Natural killer cell treated with Interleukin-12 subunit alpha and Interleukin-12 subunit beta and Interleukin-15 and Interleukin-18, amount 100 ng/mL, for 72 hours (primary cell): ENCODE measurements at regions not wholly inside any gene's neighbourhood (a gene's known extent, or its start where the extent isn't known, plus 50 kb on each side); places are given as distances from the start of the nearest gene placed in this dataset.

Source experiments
- ATAC-seq, 2 donors: fragments of 150-1000 bp; cut with Tn5 transposase in 1 of 2; sonication (Bioruptor Pico), chemical (Tn5 transposase) in 1 of 2; 2 replicates each; pipeline ENCODE4 v1.10.0; 2021
- DNase-seq: peaks from one replicate; pipeline ENCODE4 v3.0.0; 2022; ENCODE audit warnings: low spot score
- H3K27ac Mint-ChIP-seq, 2 donors: 1 replicate in 1 of 2; 2 replicates in 1 of 2; pipeline ENCODE4 v1.8.0; 2022; ENCODE audit warnings: mixed read lengths in 2 of 2, mild to moderate bottlenecking in 1 of 2, moderate library complexity in 1 of 2
- H3K27me3 Mint-ChIP-seq, 2 donors: 1 replicate in 1 of 2; 2 replicates in 1 of 2; pipeline ENCODE4 v1.8.0; 2022; ENCODE audit warnings: mixed read lengths in 2 of 2
- H3K36me3 Mint-ChIP-seq: one replicate; pipeline ENCODE4 v1.8.0; 2022; ENCODE audit warnings: mixed read lengths
- H3K4me1 Mint-ChIP-seq, 2 donors: 1 replicate in 1 of 2; 2 replicates in 1 of 2; pipeline ENCODE4 v1.8.0; 2022; ENCODE audit warnings: low read depth in 2 of 2, mixed read lengths in 2 of 2, mild to moderate bottlenecking in 1 of 2
- H3K4me3 Mint-ChIP-seq: one replicate; pipeline ENCODE4 v1.8.0; 2022; ENCODE audit warnings: mixed read lengths
- H3K9me3 Mint-ChIP-seq: 2 replicates; pipeline ENCODE4 v1.8.0; 2022; ENCODE audit warnings: mixed read lengths

- Mint-ChIP-seq H3K27ac (no peak overlapping the region), H3K9me3 (no peaks in the 10 kb centered on the region), H3K36me3 (no peaks in the 10 kb centered on the region), H3K4me3 (no peak overlapping the region), H3K4me1 (no peaks in the 10 kb centered on the region), H3K27me3 (peaks cover 16 to 17% of the 10 kb centered on the region in 2 donors)
- ATAC-seq (no peak), DNase-seq (no peak)
These were observed 115.7 kb upstream of the IFNGR1 start for GRCh38 chr6:137334884-137335283.

DNA sequence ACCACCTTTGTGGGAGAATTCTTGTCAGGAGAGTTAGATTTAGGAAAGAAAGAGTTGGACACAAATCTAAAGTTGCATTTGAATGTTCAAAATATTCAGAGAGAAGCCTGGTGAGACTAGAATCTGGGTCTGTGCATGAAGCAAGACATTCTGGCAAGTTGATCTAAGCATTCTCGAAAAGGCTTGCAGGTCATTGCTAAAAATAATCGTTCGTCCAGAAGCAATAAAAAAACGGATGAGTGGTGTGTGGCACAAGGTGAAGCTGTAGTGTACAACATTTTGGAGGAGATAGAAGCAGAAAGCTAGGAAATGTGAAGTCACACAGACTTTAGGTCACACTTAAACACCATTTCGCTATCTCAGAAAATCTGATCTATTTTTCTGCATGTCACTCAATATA, 114.9 kb upstream of the IFNGR1 start:
- H3K4me1 Mint-ChIP-seq: no peaks in the 10 kb centered on the region
- ATAC-seq (no peak), DNase-seq (no peak)
- H3K27me3 Mint-ChIP-seq: peaks cover 16 to 17% of the 10 kb centered on the region in 2 donors
- H3K27ac Mint-ChIP-seq: no peak overlapping the region
- H3K4me3 Mint-ChIP-seq: no peak overlapping the region
- no peaks in the 10 kb centered on the region for H3K36me3 Mint-ChIP-seq
- H3K9me3 Mint-ChIP-seq: no peaks in the 10 kb centered on the region

DNA sequence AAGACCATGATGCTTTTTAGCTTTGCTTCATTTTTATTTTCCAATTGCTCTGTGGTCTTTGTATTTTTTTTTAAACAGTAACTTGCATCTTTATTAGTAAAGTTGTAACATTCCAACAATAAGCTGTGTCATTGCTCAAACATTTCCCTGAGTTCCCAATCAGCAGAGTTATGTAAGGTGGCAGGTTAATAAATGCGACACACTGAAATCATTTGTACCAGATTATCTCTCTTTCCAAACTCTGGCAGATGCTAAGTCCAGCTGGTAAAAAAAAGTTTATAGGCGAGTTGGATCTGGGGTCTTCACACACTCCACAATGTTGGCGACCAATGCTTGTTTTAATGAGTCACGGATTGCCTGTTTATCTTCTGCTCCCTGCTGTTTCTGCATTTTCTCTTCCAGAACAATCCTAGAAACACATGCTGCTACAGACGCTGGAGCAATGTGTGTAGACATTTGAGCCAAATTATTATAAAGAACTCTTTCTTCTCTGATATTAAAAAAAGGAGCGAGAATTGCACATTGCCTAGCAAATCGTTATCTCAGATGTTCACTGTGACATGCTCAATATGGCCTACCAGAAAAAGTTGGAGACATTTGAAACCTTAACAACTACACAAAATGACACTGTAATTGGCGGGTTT, 113.6 kb upstream of the IFNGR1 start:
- peaks cover 16 to 17% of the 10 kb centered on the region in 2 donors for H3K27me3 Mint-ChIP-seq
- H3K9me3 Mint-ChIP-seq: no peaks in the 10 kb centered on the region
- H3K4me3 Mint-ChIP-seq: no peak overlapping the region
- H3K4me1 Mint-ChIP-seq: no peaks in the 10 kb centered on the region
- no peak for DNase-seq
- ATAC-seq: no peak
- H3K36me3 Mint-ChIP-seq: no peaks in the 10 kb centered on the region
- no peak overlapping the region for H3K27ac Mint-ChIP-seq

GRCh38 chr6:137323860-137324259, 104.7 kb upstream of the IFNGR1 start:
- H3K36me3 Mint-ChIP-seq: no peaks in the 10 kb centered on the region
- peaks cover 2 to 6% of the 10 kb centered on the region in 2 donors for H3K27me3 Mint-ChIP-seq
- H3K27ac Mint-ChIP-seq: no peak overlapping the region
- H3K9me3 Mint-ChIP-seq: no peaks in the 10 kb centered on the region
- H3K4me1 Mint-ChIP-seq: peaks cover 0 to 3% of the 10 kb centered on the region in 2 donors
- no peak for ATAC-seq
- no peak for DNase-seq
- H3K4me3 Mint-ChIP-seq: no peak overlapping the region

GRCh38 chr6:137320271-137320670, 101.1 kb upstream of the IFNGR1 start:
- H3K27me3 Mint-ChIP-seq: peaks cover 2 to 6% of the 10 kb centered on the region in 2 donors
- H3K36me3 Mint-ChIP-seq: no peaks in the 10 kb centered on the region
- no peaks in the 10 kb centered on the region for H3K9me3 Mint-ChIP-seq
- H3K4me1 Mint-ChIP-seq: peaks cover 0 to 3% of the 10 kb centered on the region in 2 donors
- H3K27ac Mint-ChIP-seq: no peak overlapping the region
- H3K4me3 Mint-ChIP-seq: no peak overlapping the region
- DNase-seq (no peak), ATAC-seq (no peak)

DNA sequence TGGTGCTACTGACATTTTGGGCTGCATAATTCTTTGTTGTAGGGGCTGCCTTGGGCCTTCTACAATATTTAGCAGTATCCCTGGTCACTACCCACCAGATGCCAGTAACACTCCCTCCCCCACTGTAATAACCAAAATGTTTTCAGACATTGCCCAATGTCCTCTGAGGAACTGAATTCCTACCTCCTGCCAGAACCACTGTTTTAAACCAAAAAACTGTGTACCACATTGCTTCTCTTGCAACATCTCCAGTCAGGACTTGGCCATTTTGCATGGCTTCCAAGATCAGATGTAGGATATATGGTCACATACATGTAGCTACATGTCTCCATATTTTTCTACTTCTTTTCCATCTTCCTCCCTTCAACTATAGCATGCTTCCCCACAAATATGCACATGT, 97.4 kb upstream of the IFNGR1 start:
- no peaks in the 10 kb centered on the region for H3K4me1 Mint-ChIP-seq
- DNase-seq (no peak), ATAC-seq (no peak)
- no peak overlapping the region for H3K4me3 Mint-ChIP-seq
- peaks cover 6% of the 10 kb centered on the region in 2 donors for H3K27me3 Mint-ChIP-seq
- no peak overlapping the region for H3K27ac Mint-ChIP-seq
- H3K36me3 Mint-ChIP-seq: no peaks in the 10 kb centered on the region
- H3K9me3 Mint-ChIP-seq: no peaks in the 10 kb centered on the region

DNA sequence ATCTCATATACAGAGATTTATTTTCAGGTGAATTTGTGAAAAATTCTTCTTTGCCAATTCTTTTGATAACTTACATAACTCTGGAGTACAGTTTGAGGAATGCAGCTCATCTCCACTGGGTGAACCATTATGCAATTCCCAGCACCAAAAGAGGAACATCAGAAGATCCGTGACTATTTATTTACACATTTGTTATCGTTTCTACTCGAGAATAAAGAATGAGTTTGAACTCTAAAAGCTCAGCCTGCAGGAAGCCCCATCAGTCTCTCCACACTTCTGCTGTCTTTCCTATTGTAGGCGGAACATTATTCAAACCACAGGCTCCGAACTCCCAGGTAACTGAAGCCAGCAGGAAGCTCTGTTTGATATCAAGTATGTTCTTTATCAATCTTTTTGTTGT, 95.9 kb upstream of the IFNGR1 start:
- H3K27ac Mint-ChIP-seq: no peak overlapping the region
- H3K4me1 Mint-ChIP-seq: no peaks in the 10 kb centered on the region
- no peak for ATAC-seq
- H3K9me3 Mint-ChIP-seq: no peaks in the 10 kb centered on the region
- no peak overlapping the region for H3K4me3 Mint-ChIP-seq
- H3K27me3 Mint-ChIP-seq: peaks cover under 1 to 3% of the 10 kb centered on the region in 2 donors
- H3K36me3 Mint-ChIP-seq: no peaks in the 10 kb centered on the region
- DNase-seq: no peak

- Mint-ChIP-seq H3K27me3 (peaks cover 0 to 3% of the 10 kb centered on the region in 2 donors), H3K9me3 (no peaks in the 10 kb centered on the region), H3K27ac (no peak overlapping the region)
These were observed 95.0 kb upstream of the IFNGR1 start for GRCh38 chr6:137313928-137314855.

DNA sequence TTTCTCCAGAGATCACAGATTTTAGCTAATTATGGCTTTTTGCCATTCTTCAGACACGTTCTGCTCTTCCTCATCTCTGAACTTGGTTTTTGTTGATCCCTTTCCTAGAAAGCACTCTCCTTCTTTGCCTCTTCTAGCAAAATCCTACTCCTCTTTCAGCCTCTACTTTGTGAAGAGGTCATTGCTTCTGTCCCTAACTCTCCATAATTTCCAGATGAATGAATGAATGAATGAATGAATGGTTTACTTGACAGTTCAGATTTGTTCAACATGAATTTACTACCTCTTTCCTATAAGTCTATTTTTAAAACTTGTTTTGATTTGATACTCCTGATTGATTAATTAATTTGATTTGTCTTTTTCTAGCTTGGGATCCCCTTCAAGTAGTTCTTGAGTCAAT, 94.0 kb upstream of the IFNGR1 start:
- Mint-ChIP-seq H3K27ac (no peak overlapping the region), H3K4me3 (no peak overlapping the region), H3K4me1 (peaks cover 4 to 9% of the 10 kb centered on the region in 2 donors), H3K36me3 (no peaks in the 10 kb centered on the region), H3K27me3 (peaks cover 0 to 3% of the 10 kb centered on the region in 2 donors), H3K9me3 (no peaks in the 10 kb centered on the region)
- no peak for ATAC-seq
- no peak for DNase-seq

More at GRCh38 chr6:137313928-137314855, 95.0 kb upstream of the IFNGR1 start:
- DNase-seq (no peak), ATAC-seq (peak; percentile 62 to 66)
- peaks cover under 1 to 5% of the 10 kb centered on the region in 2 donors for H3K4me1 Mint-ChIP-seq
- H3K4me3 Mint-ChIP-seq: no peak overlapping the region
- H3K36me3 Mint-ChIP-seq: no peaks in the 10 kb centered on the region

GRCh38 chr6:137311940-137312339, 92.8 kb upstream of the IFNGR1 start:
- H3K36me3 Mint-ChIP-seq: no peaks in the 10 kb centered on the region
- no peak for DNase-seq
- no peak overlapping the region for H3K27ac Mint-ChIP-seq
- H3K4me3 Mint-ChIP-seq: no peak overlapping the region
- H3K9me3 Mint-ChIP-seq: no peaks in the 10 kb centered on the region
- H3K4me1 Mint-ChIP-seq: peaks cover 4 to 9% of the 10 kb centered on the region in 2 donors
- peaks cover 0 to 3% of the 10 kb centered on the region in 2 donors for H3K27me3 Mint-ChIP-seq
- no peak for ATAC-seq

GRCh38 chr6:137309078-137309762, 90.0 kb upstream of the IFNGR1 start:
- Mint-ChIP-seq H3K4me1 (peaks cover 4 to 9% of the 10 kb centered on the region in 2 donors), H3K36me3 (no peaks in the 10 kb centered on the region), H3K4me3 (no peak overlapping the region), H3K27me3 (peaks cover 0 to 7% of the 10 kb centered on the region in 2 donors), H3K9me3 (no peaks in the 10 kb centered on the region), H3K27ac (no peak overlapping the region)
- no peak for DNase-seq
- ATAC-seq: no peak

- no peak for DNase-seq
- Mint-ChIP-seq H3K27ac (no peak overlapping the region), H3K4me3 (no peak overlapping the region), H3K36me3 (no peaks in the 10 kb centered on the region), H3K27me3 (peaks cover 0 to 7% of the 10 kb centered on the region in 2 donors), H3K4me1 (peaks cover 4 to 9% of the 10 kb centered on the region in 2 donors), H3K9me3 (no peaks in the 10 kb centered on the region)
- no peak for ATAC-seq
These were observed 88.1 kb upstream of the IFNGR1 start for GRCh38 chr6:137307163-137307854.

DNA sequence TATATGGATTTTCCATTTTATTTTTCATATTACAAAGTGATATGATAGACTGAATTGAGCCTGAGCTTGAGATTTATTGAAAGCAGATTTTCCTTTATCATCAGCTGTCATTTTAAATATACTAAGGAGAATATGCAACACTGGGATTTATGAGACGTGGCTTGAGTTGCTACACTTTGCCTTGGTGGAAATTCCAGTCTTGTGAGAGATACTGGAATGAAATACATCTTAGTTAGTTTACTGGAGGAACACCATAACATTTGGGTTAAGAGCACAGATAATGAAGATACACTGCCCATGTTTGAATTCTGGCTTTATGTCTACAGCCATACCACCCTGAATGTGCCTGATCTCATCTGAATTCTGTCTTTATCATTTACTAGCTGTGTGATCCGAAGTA, 86.5 kb upstream of the IFNGR1 start:
- Mint-ChIP-seq H3K4me1 (peaks cover 4 to 9% of the 10 kb centered on the region in 2 donors), H3K9me3 (no peaks in the 10 kb centered on the region), H3K36me3 (no peaks in the 10 kb centered on the region), H3K27me3 (peaks cover 0 to 7% of the 10 kb centered on the region in 2 donors), H3K27ac (no peak overlapping the region), H3K4me3 (no peak overlapping the region)
- no peak for ATAC-seq
- no peak for DNase-seq
